Panc1 (cell line): ENCODE measurements at regions not wholly inside any gene's neighbourhood (a gene's known extent, or its start where the extent isn't known, plus 50 kb on each side); places are given as distances from the start of the nearest gene placed in this dataset.

Experiments
- ATAC-seq: fragments of 200-7000 bp; cut with Tn5 transposase; 2 replicates; pipeline ENCODE4 v1.9.1; 2020; ENCODE audit warnings: mild to moderate bottlenecking, moderate library complexity
- BruUV-seq: library from RNA; stranded (reverse); fragments of 400-500 nt; replicated peaks from 2 replicates; lab custom pipeline; 2021; lab: Mats Ljungman, UMichigan
- CTCF ChIA-PET: fragments of 300-600 bp; sonication (Branson Sonifier 250); formaldehyde crosslinking; loops from one replicate; lab custom pipeline; 2022; ENCODE audit warnings: antibody characterized with exemption; lab: Charles Lee
- POLR2A ChIA-PET: fragments of 300-600 bp; sonication (Branson Sonifier 250); formaldehyde crosslinking; loops from one replicate; lab custom pipeline; 2022; ENCODE audit warnings: antibody characterized with exemption; lab: Charles Lee
- DNase-seq: peaks from one replicate; pipeline ENCODE4 v3.0.0-alpha.2; 2010; ENCODE audit warnings: low read depth, low spot score
- H3K27ac ChIP-seq: 2 replicates; pipeline ENCODE4 v1.5.1; 2011; ENCODE audit warnings: mild to moderate bottlenecking, low read length, inconsistent platforms
- H3K27me3 ChIP-seq: fragments of 200-500 bp; sonication (Bioruptor generic); 2 replicates; pipeline ENCODE4 v1.6.0; 2014; ENCODE audit warnings: low read length, inconsistent platforms; ENCODE audit not compliant: control insufficient read depth, insufficient read depth
- H3K36me3 ChIP-seq: fragments of 200-500 bp; sonication (Bioruptor generic); 2 replicates; pipeline ENCODE4 v1.5.1; 2014; ENCODE audit warnings: inconsistent platforms, mild to moderate bottlenecking, low read length, moderate library complexity; ENCODE audit not compliant: control insufficient read depth, insufficient read depth
- H3K4me1 ChIP-seq: 2 replicates; pipeline ENCODE4 v1.5.1; 2011; ENCODE audit warnings: inconsistent platforms, mild to moderate bottlenecking, low read length, moderate library complexity; ENCODE audit not compliant: control insufficient read depth, insufficient read depth
- H3K4me3 ChIP-seq, 2 experiments: 2 replicates each; pipeline ENCODE4 v1.5.1; 2011 to 2012; ENCODE audit warnings: low read depth in 2 of 2, low read length in 2 of 2, mild to moderate bottlenecking in 2 of 2, inconsistent platforms in 1 of 2, moderate library complexity in 1 of 2
- H3K9me3 ChIP-seq: fragments of 200-500 bp; sonication (Bioruptor generic); 2 replicates; pipeline ENCODE4 v1.5.1; 2014; ENCODE audit warnings: low read depth, mild to moderate bottlenecking, inconsistent platforms, low read length, moderate library complexity; ENCODE audit not compliant: control insufficient read depth, insufficient read depth
- POLR2AphosphoS5 ChIP-seq: IDR thresholded peaks from 2 replicates; pipeline ENCODE4 v1.6.1; 2012; ENCODE audit warnings: mild to moderate bottlenecking, low read depth, low read length, moderate library complexity
- SIN3A ChIP-seq: IDR thresholded peaks from 2 replicates; pipeline ENCODE4 v1.6.1; 2012; ENCODE audit warnings: low read depth, mild to moderate bottlenecking, low read length, moderate library complexity, borderline replicate concordance; ENCODE audit not compliant: insufficient read depth
- TCF7L2 ChIP-seq: IDR thresholded peaks from 2 replicates; pipeline ENCODE4 v1.6.1; 2011; ENCODE audit warnings: mild to moderate bottlenecking, low read depth, low read length, inconsistent platforms
- in situ Hi-C: cut with HindIII; loops from 2 replicates; pipeline ENCODE4 v1.10.0; 2016; ENCODE audit warnings: low sequenced_read_pairs, low pct_unique_long_range_greater_than_20kb
- intact Hi-C: fragments of 100-400 bp; cut with micrococcal nuclease; formaldehyde crosslinking; loops from one replicate; pipeline ENCODE4 v1.10.0; 2022; ENCODE audit not compliant: unreplicated experiment
- TF ChIP-seq, protein P1 (sequence below), 2 experiments: IDR thresholded peaks; 2 replicates each; pipeline ENCODE4 v1.6.1; 2011 to 2012; ENCODE audit warnings: low read depth in 2 of 2, control low read depth in 1 of 2, low read length in 1 of 2, mild to moderate bottlenecking in 1 of 2, moderate library complexity in 1 of 2; ENCODE audit not compliant: insufficient read depth in 1 of 2

DNA sequence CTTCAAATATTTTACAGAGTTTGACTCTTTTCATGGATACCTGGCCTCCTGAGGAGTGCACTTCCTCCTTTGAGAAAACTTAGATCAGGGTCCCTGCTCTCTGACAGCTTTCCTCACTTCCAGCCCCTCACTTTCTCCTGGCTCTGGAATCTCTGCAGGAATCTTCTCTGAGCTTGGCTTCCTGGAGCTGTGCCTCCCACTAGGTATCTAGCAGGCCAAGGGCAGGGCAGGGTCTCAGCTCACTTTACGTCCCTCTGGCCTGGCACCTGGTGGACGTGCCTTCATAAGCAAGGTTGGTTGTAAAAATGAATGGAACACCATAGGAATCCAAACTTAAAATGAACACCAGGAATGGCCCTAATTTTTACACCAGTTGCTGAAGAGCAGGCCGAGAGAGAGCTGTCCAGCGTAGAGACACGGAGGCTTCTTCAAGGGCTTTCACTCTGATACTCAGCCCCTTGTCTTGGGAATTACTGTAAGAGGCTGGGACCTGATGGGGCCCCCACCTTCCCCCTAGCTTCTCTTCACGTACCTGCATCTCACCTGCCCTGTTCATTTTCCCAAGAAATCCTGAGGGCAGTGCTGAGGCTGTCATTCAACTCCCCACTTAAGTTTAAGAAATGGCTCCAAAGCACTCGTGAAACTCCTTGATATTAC lies 426.9 kb upstream of the ID2 start:
- TF ChIP-seq TCF7L2 = no peak
- TF ChIP-seq, protein P1, sequence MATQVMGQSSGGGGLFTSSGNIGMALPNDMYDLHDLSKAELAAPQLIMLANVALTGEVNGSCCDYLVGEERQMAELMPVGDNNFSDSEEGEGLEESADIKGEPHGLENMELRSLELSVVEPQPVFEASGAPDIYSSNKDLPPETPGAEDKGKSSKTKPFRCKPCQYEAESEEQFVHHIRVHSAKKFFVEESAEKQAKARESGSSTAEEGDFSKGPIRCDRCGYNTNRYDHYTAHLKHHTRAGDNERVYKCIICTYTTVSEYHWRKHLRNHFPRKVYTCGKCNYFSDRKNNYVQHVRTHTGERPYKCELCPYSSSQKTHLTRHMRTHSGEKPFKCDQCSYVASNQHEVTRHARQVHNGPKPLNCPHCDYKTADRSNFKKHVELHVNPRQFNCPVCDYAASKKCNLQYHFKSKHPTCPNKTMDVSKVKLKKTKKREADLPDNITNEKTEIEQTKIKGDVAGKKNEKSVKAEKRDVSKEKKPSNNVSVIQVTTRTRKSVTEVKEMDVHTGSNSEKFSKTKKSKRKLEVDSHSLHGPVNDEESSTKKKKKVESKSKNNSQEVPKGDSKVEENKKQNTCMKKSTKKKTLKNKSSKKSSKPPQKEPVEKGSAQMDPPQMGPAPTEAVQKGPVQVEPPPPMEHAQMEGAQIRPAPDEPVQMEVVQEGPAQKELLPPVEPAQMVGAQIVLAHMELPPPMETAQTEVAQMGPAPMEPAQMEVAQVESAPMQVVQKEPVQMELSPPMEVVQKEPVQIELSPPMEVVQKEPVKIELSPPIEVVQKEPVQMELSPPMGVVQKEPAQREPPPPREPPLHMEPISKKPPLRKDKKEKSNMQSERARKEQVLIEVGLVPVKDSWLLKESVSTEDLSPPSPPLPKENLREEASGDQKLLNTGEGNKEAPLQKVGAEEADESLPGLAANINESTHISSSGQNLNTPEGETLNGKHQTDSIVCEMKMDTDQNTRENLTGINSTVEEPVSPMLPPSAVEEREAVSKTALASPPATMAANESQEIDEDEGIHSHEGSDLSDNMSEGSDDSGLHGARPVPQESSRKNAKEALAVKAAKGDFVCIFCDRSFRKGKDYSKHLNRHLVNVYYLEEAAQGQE (IDR thresholded peaks at IDR 0.05; ENCODE audit: insufficient read depth in 1 of 2, low read depth in 2 of 2, low read length in 1 of 2) = 0 out of 4 replicates have a peak, but pooled peaks have one; percentile 7 to 24
- ChIA-PET POLR2A (no interaction called here), CTCF (no interaction called here)
- Histone ChIP-seq H3K36me3 (no peaks in the 10 kb centered on the region), H3K4me1 (no peaks in the 10 kb centered on the region), H3K9me3 (no peaks in the 10 kb centered on the region), H3K27me3 (no peaks in the 10 kb centered on the region), H3K4me3 (no peak overlapping the region), H3K27ac (no peak overlapping the region)
- in situ Hi-C loops (no loop called here), intact Hi-C loops (no loop called here)
- DNase-seq (no peak), ATAC-seq (no peak)
- BruUV-seq = no TSS peak

DNA sequence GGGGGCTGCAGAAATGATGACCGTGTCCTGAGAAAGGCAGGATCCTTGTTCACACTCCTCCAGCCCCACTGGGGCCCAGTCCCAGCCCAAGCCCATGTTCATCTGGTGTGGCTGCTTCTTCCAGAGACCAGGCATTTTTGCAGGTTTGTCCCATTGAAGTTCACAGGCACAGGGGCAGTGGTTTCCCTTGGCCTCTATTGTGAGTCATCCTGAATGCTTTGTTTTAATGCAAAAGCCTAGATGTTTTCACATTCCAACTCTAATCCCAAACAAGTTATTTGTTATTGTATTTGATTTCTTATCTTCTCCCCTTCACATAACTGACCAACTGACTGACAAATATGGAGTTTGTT lies 426.4 kb upstream of the ID2 start:
- ChIA-PET CTCF (no interaction called here), POLR2A (no interaction called here)
- in situ Hi-C loops = no loop called here

More for the DNA sequence above, 426.4 kb upstream of the ID2 start:
- H3K36me3 ChIP-seq = no peaks in the 10 kb centered on the region
- H3K27ac ChIP-seq = no peak overlapping the region
- TF ChIP-seq TCF7L2 = no peak
- no peak for TF ChIP-seq POLR2AphosphoS5
- no peak for TF ChIP-seq SIN3A
- TF ChIP-seq, protein P1 (IDR thresholded peaks at IDR 0.05; ENCODE audit: insufficient read depth in 1 of 2, low read depth in 2 of 2, low read length in 1 of 2) = no peak
- ATAC-seq (no peak), DNase-seq (no peak)
- intact Hi-C loops = no loop called here
- no peaks in the 10 kb centered on the region for H3K27me3 ChIP-seq
- no peaks in the 10 kb centered on the region for H3K9me3 ChIP-seq
- H3K4me3 ChIP-seq = no peak overlapping the region
- BruUV-seq = no TSS peak
- H3K4me1 ChIP-seq = no peaks in the 10 kb centered on the region
